GM23338 (cell line): ENCODE measurements at regions not wholly inside any gene's neighbourhood (a gene's known extent, or its start where the extent isn't known, plus 50 kb on each side); places are given as distances from the start of the nearest gene placed in this dataset.

ENCODE experiments used
- ATAC-seq: fragments of 200-7000 bp; cut with Tn5 transposase; 3 replicates; pipeline ENCODE4 v1.9.1; 2020
- DNase-seq: peaks from one replicate; pipeline ENCODE4 v3.0.0-alpha.2; 2015; ENCODE audit warnings: low spot score
- H2AFZ ChIP-seq: fragments of 200-600 bp; sonication (generic); 2 replicates; pipeline ENCODE4 v1.8.0; 2016; ENCODE audit warnings: antibody characterized with exemption, mild to moderate bottlenecking, moderate library complexity
- H3F3A ChIP-seq: fragments of 200-600 bp; sonication (generic); replicated peaks from 2 replicates; pipeline ENCODE4 v1.8.0; 2017; ENCODE audit warnings: antibody characterized with exemption, mixed run types, low read depth
- H3K27ac ChIP-seq: fragments of 200-600 bp; sonication (generic); 2 replicates; pipeline ENCODE4 v1.6.1; 2016; ENCODE audit warnings: low read depth
- H3K27me3 ChIP-seq: fragments of 200-600 bp; sonication (generic); 2 replicates; pipeline ENCODE4 v1.8.0; 2016; ENCODE audit warnings: mild to moderate bottlenecking, mixed run types, moderate library complexity; ENCODE audit not compliant: insufficient read depth
- H3K36me3 ChIP-seq: fragments of 200-600 bp; sonication (generic); 2 replicates; pipeline ENCODE4 v1.8.0; 2016; ENCODE audit warnings: mild to moderate bottlenecking; ENCODE audit not compliant: insufficient read depth
- H3K4me1 ChIP-seq: fragments of 200-600 bp; sonication (generic); 2 replicates; pipeline ENCODE4 v1.8.0; 2016; ENCODE audit warnings: mild to moderate bottlenecking, moderate library complexity; ENCODE audit not compliant: insufficient read depth
- H3K4me2 ChIP-seq: fragments of 200-600 bp; sonication (generic); 2 replicates; pipeline ENCODE4 v1.7.1; 2017; ENCODE audit warnings: mixed run types
- H3K4me3 ChIP-seq: fragments of 200-600 bp; sonication (generic); 2 replicates; pipeline ENCODE4 v1.6.1; 2016; ENCODE audit warnings: mixed run types
- H3K79me2 ChIP-seq: fragments of 200-600 bp; sonication (generic); replicated peaks from 2 replicates; pipeline ENCODE4 v1.8.0; 2017; ENCODE audit warnings: mild to moderate bottlenecking; ENCODE audit not compliant: insufficient read depth
- H3K9me2 ChIP-seq: fragments of 200-600 bp; sonication (generic); 2 replicates; pipeline ENCODE4 v1.8.0; 2017; ENCODE audit not compliant: insufficient read depth
- H4K20me1 ChIP-seq: fragments of 200-600 bp; sonication (generic); replicated peaks from 2 replicates; pipeline ENCODE4 v1.8.0; 2017; ENCODE audit warnings: mild to moderate bottlenecking; ENCODE audit not compliant: insufficient read depth
- H3K27ac Mint-ChIP-seq: 2 replicates; pipeline ENCODE4 v1.8.0; 2020; ENCODE audit warnings: inconsistent platforms, mild to moderate bottlenecking, moderate library complexity, mixed read lengths
- H3K27me3 Mint-ChIP-seq: 3 replicates; pipeline ENCODE4 v1.8.0; 2022; ENCODE audit warnings: low read depth, mild to moderate bottlenecking, moderate library complexity, mixed read lengths, inconsistent platforms; ENCODE audit not compliant: insufficient read depth, poor library complexity
- H3K36me3 Mint-ChIP-seq: 3 replicates; pipeline ENCODE4 v1.8.0; 2021; ENCODE audit warnings: low read depth, mild to moderate bottlenecking, inconsistent platforms, moderate library complexity, mixed read lengths
- H3K4me1 Mint-ChIP-seq: 3 replicates; pipeline ENCODE4 v1.8.0; 2020; ENCODE audit warnings: mild to moderate bottlenecking, inconsistent platforms, mixed read lengths
- H3K4me3 Mint-ChIP-seq: 3 replicates; pipeline ENCODE4 v1.8.0; 2021; ENCODE audit warnings: moderate library complexity, mild to moderate bottlenecking, inconsistent platforms, mixed read lengths
- H3K9me3 Mint-ChIP-seq: 3 replicates; pipeline ENCODE4 v1.8.0; 2020; ENCODE audit warnings: moderate library complexity, mild to moderate bottlenecking, inconsistent platforms, mixed read lengths
- ETS1 ChIP-seq: IDR thresholded peaks from 2 replicates; pipeline ENCODE4 v1.6.1; 2016; ENCODE audit warnings: antibody characterized with exemption
- EZH2 ChIP-seq: fragments of 200-600 bp; sonication (generic); IDR thresholded peaks from one replicate; pipeline ENCODE4 v1.8.0; 2017; ENCODE audit warnings: antibody characterized with exemption, mild to moderate bottlenecking, low read depth; ENCODE audit not compliant: unreplicated experiment
- EZH2phosphoT487 ChIP-seq: fragments of 200-600 bp; sonication (generic); IDR thresholded peaks from one replicate; pipeline ENCODE4 v1.8.1; 2018; ENCODE audit warnings: antibody characterized with exemption; ENCODE audit not compliant: unreplicated experiment
- REST ChIP-seq: IDR thresholded peaks from one replicate; pipeline ENCODE4 v1.6.1; 2018; ENCODE audit warnings: antibody characterized with exemption; ENCODE audit not compliant: unreplicated experiment
- ZNF114 ChIP-seq: fragments of 250-450 bp; sonication (Bioruptor Pico); IDR thresholded peaks from 2 replicates; pipeline ENCODE4 v1.5.0; 2020; ENCODE audit warnings: mild to moderate bottlenecking, moderate library complexity
- ZNF462 ChIP-seq: fragments of 250-450 bp; sonication (Bioruptor Pico); IDR thresholded peaks from 2 replicates; pipeline ENCODE4 v1.5.0; 2020; ENCODE audit warnings: mild to moderate bottlenecking, moderate library complexity

GRCh38 chr5:159802661-159803060, 113.6 kb upstream of the ADRA1B start (continued):
- no peak for TF ChIP-seq ZNF462 (CRISPR knock-in tag)
- no peak for TF ChIP-seq EZH2

- peaks cover 5% of the 10 kb centered on the region; the same call in 2 of the 3 replicates for H3K9me3 Mint-ChIP-seq
- H3K9me2 ChIP-seq: no peaks in the 10 kb centered on the region
- H3K36me3 ChIP-seq: no peaks in the 10 kb centered on the region
- ATAC-seq (no peak), DNase-seq (no peak)
- no peaks in the 10 kb centered on the region for H3K4me1 Mint-ChIP-seq
- no peak overlapping the region for H3K4me3 Mint-ChIP-seq
- no peaks in the 10 kb centered on the region for H4K20me1 ChIP-seq
- H2AFZ ChIP-seq: no peak overlapping the region
- H3K36me3 Mint-ChIP-seq: no peaks in the 10 kb centered on the region; the same call in 2 of the 3 replicates
- H3K27me3 Mint-ChIP-seq: no peaks in the 10 kb centered on the region
- no peak overlapping the region for H3K4me3 ChIP-seq
- H3K79me2 ChIP-seq: no peaks in the 10 kb centered on the region
- no peaks in the 10 kb centered on the region for H3K4me1 ChIP-seq
- H3K27me3 ChIP-seq: no peaks in the 10 kb centered on the region
- H3K27ac ChIP-seq: no peak overlapping the region
- no peaks in the 10 kb centered on the region for H3F3A ChIP-seq
- H3K4me2 ChIP-seq: no peak overlapping the region
- H3K27ac Mint-ChIP-seq: no peak overlapping the region
- no peak for TF ChIP-seq ZNF114 (CRISPR knock-in tag)
- TF ChIP-seq REST: no peak
- TF ChIP-seq ETS1: no peak
- no peak for TF ChIP-seq EZH2phosphoT487
Observed at GRCh38 chr5:159804121-159804520, 112.2 kb upstream of the ADRA1B start.
